Fibroblast of lung (primary cell): ENCODE measurements at regions not wholly inside any gene's neighbourhood (a gene's known extent, or its start where the extent isn't known, plus 50 kb on each side); places are given as distances from the start of the nearest gene placed in this dataset.

Source experiments
- DNase-seq, 2 donors: peaks; one replicate each; pipeline versions ENCODE4 v3.0.0 to v3.0.0-alpha.2; 2010; ENCODE audit warnings: low read depth in 2 of 2
- H2AFZ ChIP-seq: 2 replicates; pipeline ENCODE4 v1.5.1; 2012; ENCODE audit warnings: low read length, control low read depth, inconsistent platforms
- H3K27ac ChIP-seq: 2 replicates; pipeline ENCODE4 v1.5.1; 2011; ENCODE audit warnings: low read length, control low read depth; ENCODE audit not compliant: insufficient read depth
- H3K27me3 ChIP-seq: 2 replicates; pipeline ENCODE4 v1.5.1; 2011; ENCODE audit warnings: mild to moderate bottlenecking, low read length; ENCODE audit not compliant: control insufficient read depth, insufficient read depth
- H3K36me3 ChIP-seq: 2 replicates; pipeline ENCODE4 v1.5.1; 2011; ENCODE audit warnings: low read length; ENCODE audit not compliant: control insufficient read depth, insufficient read depth
- H3K4me1 ChIP-seq: 2 replicates; pipeline ENCODE4 v1.5.1; 2011; ENCODE audit warnings: low read length; ENCODE audit not compliant: control insufficient read depth, insufficient read depth; ENCODE audit errors: extremely low read depth
- H3K4me2 ChIP-seq: 2 replicates; pipeline ENCODE4 v1.5.1; 2011; ENCODE audit warnings: low read length, control low read depth; ENCODE audit not compliant: insufficient read depth; ENCODE audit errors: extremely low read depth
- H3K4me3 ChIP-seq, 4 experiments: fragments of 200-600 bp in 1 of 4; sonication (generic) in 1 of 4; replicated peaks in 1 of 4; 2 replicates each; pipeline ENCODE4 v1.5.1; 2011 to 2016; ENCODE audit warnings: low read length in 4 of 4, low read depth in 3 of 4, mild to moderate bottlenecking in 3 of 4, control low read depth in 2 of 4, inconsistent platforms in 1 of 4, mixed read lengths in 1 of 4; ENCODE audit not compliant: insufficient read depth in 1 of 4; ENCODE audit errors: control extremely low read depth in 1 of 4
- H3K79me2 ChIP-seq: 2 replicates; pipeline ENCODE4 v1.5.1; 2012; ENCODE audit warnings: mild to moderate bottlenecking, low read length, inconsistent platforms; ENCODE audit not compliant: control insufficient read depth, insufficient read depth
- H3K9ac ChIP-seq: 2 replicates; pipeline ENCODE4 v1.5.1; 2011; ENCODE audit warnings: mild to moderate bottlenecking, low read length, control low read depth; ENCODE audit not compliant: insufficient read depth
- H3K9me3 ChIP-seq: 2 replicates; pipeline ENCODE4 v1.5.1; 2012; ENCODE audit warnings: low read depth, low read length; ENCODE audit not compliant: control insufficient read depth, insufficient read depth
- H4K20me1 ChIP-seq: 2 replicates; pipeline ENCODE4 v1.5.1; 2011; ENCODE audit warnings: low read length; ENCODE audit not compliant: control insufficient read depth, insufficient read depth; ENCODE audit errors: extremely low read depth
- EZH2 ChIP-seq: IDR thresholded peaks from 2 replicates; pipeline ENCODE4 v1.5.1; 2012; ENCODE audit warnings: low read length, control low read depth, mild to moderate bottlenecking; ENCODE audit errors: missing control alignments
- TF ChIP-seq, protein P1 (sequence below), 2 donors: IDR thresholded peaks in 1 of 2; conservative IDR thresholded peaks in 1 of 2; 1 replicate in 1 of 2; 2 replicates in 1 of 2; pipeline ENCODE4 v1.5.1; 2011 to 2012; ENCODE audit warnings: low read length in 2 of 2, control low read depth in 1 of 2, inconsistent platforms in 1 of 2, low read depth in 1 of 2, mild to moderate bottlenecking in 1 of 2

DNA sequence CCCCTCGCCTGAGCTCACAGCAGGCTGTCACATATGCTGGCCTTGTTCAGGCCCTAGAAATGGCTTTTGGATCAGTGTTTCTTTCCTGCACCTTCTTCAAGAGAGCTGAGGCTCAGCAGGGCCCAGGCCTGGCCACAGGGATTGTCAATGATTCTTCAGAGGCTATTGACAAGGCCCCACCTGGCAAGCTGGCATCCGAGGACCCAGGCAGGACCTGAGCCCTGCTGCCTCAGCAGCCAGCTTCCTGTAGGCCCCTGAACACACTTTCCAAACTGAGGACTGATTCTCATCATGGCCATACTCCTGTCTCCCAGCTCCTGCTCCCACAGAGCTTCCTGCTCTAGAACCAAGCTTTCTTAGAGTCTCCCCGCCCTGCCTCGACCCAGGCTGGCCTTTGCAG, 136.8 kb downstream of the UQCRFS1 start:
- no peaks in the 10 kb centered on the region for H4K20me1 ChIP-seq
- no peak for DNase-seq

DNA sequence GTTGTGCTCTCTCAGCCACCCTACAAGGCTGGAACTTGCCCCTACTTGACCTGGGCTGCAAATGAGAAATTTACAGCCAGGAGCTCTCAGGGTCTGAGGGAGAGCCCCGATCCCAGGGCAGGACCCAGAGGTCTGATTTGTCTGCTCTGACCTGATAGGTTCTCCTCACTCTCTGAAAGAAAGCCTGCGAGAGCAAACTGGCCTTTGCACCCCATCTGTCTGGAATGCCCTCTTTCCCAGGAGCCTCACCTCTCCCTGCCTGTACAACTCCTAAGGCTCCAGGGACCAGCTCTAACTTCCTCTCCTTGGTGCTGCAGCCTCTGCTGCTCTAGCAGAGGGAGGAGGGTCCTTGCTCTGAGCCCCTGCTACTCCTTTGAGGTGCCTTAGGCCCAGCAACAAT, 137.8 kb downstream of the UQCRFS1 start:
- Histone ChIP-seq H3K4me2 (no peak overlapping the region), H3K9ac (no peak overlapping the region), H3K79me2 (no peaks in the 10 kb centered on the region), H3K36me3 (no peaks in the 10 kb centered on the region), H2AFZ (no peak overlapping the region), H3K9me3 (no peaks in the 10 kb centered on the region), H4K20me1 (no peaks in the 10 kb centered on the region), H3K27ac (no peak overlapping the region), H3K4me1 (no peaks in the 10 kb centered on the region), H3K4me3 (no peak overlapping the region), H3K27me3 (no peaks in the 10 kb centered on the region)
- no peak for DNase-seq
- TF ChIP-seq EZH2 = no peak
- TF ChIP-seq, protein P1, sequence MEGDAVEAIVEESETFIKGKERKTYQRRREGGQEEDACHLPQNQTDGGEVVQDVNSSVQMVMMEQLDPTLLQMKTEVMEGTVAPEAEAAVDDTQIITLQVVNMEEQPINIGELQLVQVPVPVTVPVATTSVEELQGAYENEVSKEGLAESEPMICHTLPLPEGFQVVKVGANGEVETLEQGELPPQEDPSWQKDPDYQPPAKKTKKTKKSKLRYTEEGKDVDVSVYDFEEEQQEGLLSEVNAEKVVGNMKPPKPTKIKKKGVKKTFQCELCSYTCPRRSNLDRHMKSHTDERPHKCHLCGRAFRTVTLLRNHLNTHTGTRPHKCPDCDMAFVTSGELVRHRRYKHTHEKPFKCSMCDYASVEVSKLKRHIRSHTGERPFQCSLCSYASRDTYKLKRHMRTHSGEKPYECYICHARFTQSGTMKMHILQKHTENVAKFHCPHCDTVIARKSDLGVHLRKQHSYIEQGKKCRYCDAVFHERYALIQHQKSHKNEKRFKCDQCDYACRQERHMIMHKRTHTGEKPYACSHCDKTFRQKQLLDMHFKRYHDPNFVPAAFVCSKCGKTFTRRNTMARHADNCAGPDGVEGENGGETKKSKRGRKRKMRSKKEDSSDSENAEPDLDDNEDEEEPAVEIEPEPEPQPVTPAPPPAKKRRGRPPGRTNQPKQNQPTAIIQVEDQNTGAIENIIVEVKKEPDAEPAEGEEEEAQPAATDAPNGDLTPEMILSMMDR (conservative IDR thresholded peaks at IDR 0.05 in 1 of 2, IDR thresholded peaks at IDR 0.05 in 1 of 2; ENCODE audit: low read depth in 1 of 2, low read length in 2 of 2) = no peak

More for the DNA sequence above, 136.8 kb downstream of the UQCRFS1 start:
- Histone ChIP-seq H3K9ac (no peak overlapping the region), H3K27me3 (no peaks in the 10 kb centered on the region), H3K36me3 (no peaks in the 10 kb centered on the region), H3K4me3 (no peak overlapping the region), H3K79me2 (no peaks in the 10 kb centered on the region), H3K27ac (no peak overlapping the region), H3K9me3 (no peaks in the 10 kb centered on the region), H3K4me2 (no peak overlapping the region), H2AFZ (no peak overlapping the region), H3K4me1 (no peaks in the 10 kb centered on the region)
- TF ChIP-seq, protein P1 (conservative IDR thresholded peaks at IDR 0.05 in 1 of 2, IDR thresholded peaks at IDR 0.05 in 1 of 2; ENCODE audit: low read depth in 1 of 2, low read length in 2 of 2) = no peak
- TF ChIP-seq EZH2 = no peak

DNA sequence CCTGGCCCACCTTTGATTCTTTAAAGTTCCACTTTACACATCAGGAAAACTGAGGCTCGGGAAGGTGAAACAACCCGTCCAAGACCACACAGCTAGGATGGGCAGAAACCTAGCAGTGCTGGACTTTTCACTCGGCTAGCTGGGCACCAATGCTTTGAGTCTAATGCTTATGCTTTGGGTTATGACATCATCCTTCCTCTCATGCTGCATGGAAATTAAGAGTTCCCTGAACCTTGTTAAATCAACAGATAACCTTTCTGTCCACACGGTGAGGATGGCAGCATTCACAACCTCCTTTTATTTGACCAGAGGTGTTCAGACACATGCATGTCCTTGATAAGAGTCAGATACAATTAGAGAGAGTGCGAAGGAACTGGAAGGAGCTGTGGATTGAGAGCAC, 138.4 kb downstream of the UQCRFS1 start:
- Histone ChIP-seq H3K4me2 (no peak overlapping the region), H3K36me3 (no peaks in the 10 kb centered on the region), H3K79me2 (no peaks in the 10 kb centered on the region), H3K9me3 (no peaks in the 10 kb centered on the region), H3K27ac (no peak overlapping the region), H4K20me1 (no peaks in the 10 kb centered on the region), H3K9ac (no peak overlapping the region), H3K4me3 (no peak overlapping the region), H3K27me3 (no peaks in the 10 kb centered on the region), H3K4me1 (no peaks in the 10 kb centered on the region), H2AFZ (no peak overlapping the region)
- no peak for DNase-seq
- no peak for TF ChIP-seq EZH2
- TF ChIP-seq, protein P1 (conservative IDR thresholded peaks at IDR 0.05 in 1 of 2, IDR thresholded peaks at IDR 0.05 in 1 of 2; ENCODE audit: low read depth in 1 of 2, low read length in 2 of 2) = no peak
